ENCODE measurements at regions not wholly inside any gene's neighbourhood (a gene's known extent, or its start where the extent isn't known, plus 50 kb on each side); places are given as distances from the start of the nearest gene placed in this dataset.

- DNase-seq (ENCODE audit: low read depth, low spot score) = no peak
- no peak overlapping the region for H3K4me3 ChIP-seq (ENCODE audit: low read length)
Measured at GRCh38 chr7:51645255-51645654, 328.6 kb upstream of the COBL start.

DNA sequence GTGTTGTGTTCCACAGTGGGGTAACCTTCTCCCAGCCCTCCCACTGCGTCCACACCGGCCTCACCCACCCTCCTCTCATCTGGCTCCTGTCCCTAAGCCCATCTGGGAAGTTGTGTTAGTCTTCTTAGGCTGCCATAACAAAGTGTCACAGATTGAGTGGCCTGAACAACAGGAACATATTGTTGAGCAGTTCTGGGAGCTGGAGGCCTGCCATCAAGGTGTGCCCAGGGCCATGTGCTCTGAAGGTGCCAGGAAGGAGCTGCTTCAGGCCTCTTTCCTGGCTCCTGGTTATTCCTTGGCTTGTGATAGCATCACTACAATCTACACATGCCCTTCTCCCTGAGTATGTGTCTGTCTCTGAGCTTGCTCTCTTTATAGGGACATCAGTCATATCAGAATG is 327.6 kb upstream of the COBL start:
- no peak overlapping the region for H3K4me3 ChIP-seq (ENCODE audit: low read length)
- no peak for DNase-seq (ENCODE audit: low read depth, low spot score)

GRCh38 chr7:51640841-51641240 is 324.2 kb upstream of the COBL start:
- H3K4me3 ChIP-seq (ENCODE audit: low read length) = no peak overlapping the region
- DNase-seq (ENCODE audit: low read depth, low spot score) = no peak

GRCh38 chr7:51639661-51640334 is 323.2 kb upstream of the COBL start:
- H3K4me3 ChIP-seq (ENCODE audit: low read length) = no peak overlapping the region
- no peak for DNase-seq (ENCODE audit: low read depth, low spot score)

DNA sequence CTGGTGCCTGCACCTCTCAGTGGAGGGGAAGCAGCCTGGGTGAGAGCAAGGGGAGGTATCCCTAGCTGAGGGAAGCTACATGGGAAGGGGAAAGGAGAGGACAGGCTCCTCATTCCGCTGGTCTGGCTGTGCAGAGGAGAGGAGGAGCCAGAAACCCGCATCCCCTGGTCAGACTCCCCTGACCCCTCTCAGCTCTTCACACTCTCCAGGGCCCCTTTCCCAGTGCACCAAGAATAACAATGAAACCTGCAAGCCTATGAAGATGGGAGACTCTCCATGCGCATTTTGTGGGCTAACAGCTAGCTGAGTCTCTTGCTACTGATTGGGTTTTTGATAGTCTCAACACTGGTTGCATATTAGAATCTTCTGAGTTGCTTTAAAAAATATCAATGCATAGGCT is 319.9 kb upstream of the COBL start:
- H3K4me3 ChIP-seq (ENCODE audit: low read length) = no peak overlapping the region
- no peak for DNase-seq (ENCODE audit: low read depth, low spot score)

DNA sequence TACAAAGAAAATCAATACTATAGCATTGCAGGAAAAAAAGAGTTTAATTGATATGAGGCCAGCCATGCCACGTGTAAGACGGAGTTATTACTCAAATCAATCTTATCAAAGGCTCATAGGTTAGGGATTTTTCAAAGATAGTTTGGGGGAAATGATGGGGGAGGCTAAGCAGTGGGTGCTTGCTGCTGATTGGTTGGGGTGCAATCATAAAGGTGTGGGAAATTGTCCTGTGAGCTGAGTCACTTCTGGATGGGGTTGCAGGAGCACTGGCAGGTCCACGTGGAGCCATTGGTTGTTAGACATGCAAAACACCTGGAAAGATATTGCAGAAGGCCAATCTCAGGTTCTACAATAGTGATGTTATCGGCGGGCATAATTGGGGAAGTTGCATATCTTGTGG is 319.2 kb upstream of the COBL start:
- no peak for DNase-seq (ENCODE audit: low read depth, low spot score)
- H3K4me3 ChIP-seq (ENCODE audit: low read length) = no peak overlapping the region

- no peak for DNase-seq (ENCODE audit: low read depth, low spot score)
Measured at GRCh38 chr7:51634538-51634937, 317.9 kb upstream of the COBL start.

DNA sequence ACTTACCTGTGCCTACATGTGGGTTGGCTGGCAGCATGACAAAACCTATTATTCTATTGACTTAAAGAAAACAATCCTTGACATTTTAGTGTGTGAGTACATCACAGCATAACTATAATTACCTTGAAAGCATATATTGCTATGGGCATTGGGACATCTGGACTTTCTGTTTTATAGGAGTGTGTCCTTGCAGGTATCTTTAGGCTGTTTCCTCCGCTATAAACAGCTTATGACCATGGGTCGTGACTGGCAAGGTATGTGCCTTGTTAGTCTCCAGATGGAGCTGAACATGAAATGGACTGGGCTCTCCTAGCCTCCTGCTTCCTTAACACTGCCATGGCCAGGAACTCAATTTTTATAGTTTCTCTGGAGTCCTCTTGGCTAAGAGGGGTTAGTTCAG is 317.4 kb upstream of the COBL start:
- no peak overlapping the region for H3K4me3 ChIP-seq (ENCODE audit: low read length)
- no peak for DNase-seq (ENCODE audit: low read depth, low spot score)

More at GRCh38 chr7:51634538-51634937, 317.9 kb upstream of the COBL start:
- no peak overlapping the region for H3K4me3 ChIP-seq (ENCODE audit: low read length)

DNA sequence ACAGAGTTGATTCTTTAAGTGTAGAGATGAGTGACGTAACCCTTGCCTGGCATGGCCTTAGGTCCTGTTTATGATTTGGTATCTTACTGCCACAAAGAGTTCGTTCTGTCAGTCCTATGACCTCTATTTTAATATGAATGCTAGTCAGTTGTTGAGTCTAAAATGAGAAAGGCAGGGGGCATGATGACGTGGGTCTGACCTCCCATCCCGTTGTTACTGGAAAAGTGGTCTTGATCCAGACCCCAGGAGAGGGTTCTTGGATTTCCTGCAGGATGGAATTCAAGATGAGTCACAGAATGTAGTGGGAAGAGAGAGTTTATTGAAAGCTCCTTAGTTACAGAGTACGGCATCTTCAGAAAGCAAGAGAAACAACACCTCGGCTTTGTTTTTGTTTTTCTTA is 317.0 kb upstream of the COBL start:
- DNase-seq (ENCODE audit: low read depth, low spot score) = no peak
- no peak overlapping the region for H3K4me3 ChIP-seq (ENCODE audit: low read length)

DNA sequence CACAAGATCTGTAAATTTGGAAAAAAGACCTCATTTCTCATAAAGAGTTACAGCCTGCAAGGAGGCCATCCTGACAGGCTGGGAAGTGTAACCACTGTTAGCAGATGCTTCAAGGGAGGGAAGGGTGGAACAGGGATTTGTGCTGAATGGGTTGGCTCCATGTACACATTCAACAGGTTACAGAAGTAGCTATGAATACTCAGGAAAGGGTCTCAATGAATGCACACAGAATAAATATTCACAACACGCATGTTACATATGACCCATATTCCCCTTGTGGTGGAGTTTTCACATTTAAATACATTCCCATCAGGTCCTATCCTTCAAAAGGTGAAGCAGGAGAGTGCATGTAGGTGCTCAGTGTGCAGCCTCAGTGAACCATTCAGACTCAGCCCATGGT is 316.4 kb upstream of the COBL start:
- DNase-seq (ENCODE audit: low read depth, low spot score) = no peak
- no peak overlapping the region for H3K4me3 ChIP-seq (ENCODE audit: low read length)

GRCh38 chr7:51630933-51631332 is 314.3 kb upstream of the COBL start:
- DNase-seq (ENCODE audit: low read depth, low spot score) = no peak
- no peak overlapping the region for H3K4me3 ChIP-seq (ENCODE audit: low read length)

DNA sequence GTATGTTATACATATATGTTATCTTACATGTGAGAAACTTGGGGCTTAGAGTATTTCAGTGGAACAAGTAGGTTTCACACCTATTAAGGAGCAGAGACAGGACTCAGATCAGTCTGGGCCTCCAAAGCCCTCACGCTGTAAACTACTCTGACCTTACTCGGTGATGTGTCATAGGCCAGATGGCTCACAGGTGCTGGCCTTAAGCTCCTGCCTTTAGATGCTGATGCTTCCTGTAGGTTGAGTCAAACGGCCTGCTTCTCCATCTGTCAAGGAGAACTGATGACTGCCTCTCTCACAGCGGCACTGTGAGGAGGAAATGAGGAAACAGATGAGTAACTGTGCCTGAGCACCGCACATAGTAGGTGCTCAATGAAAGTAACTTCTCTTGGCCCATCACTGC is 312.6 kb upstream of the COBL start:
- DNase-seq (ENCODE audit: low read depth, low spot score) = no peak
- no peak overlapping the region for H3K4me3 ChIP-seq (ENCODE audit: low read length)

DNA sequence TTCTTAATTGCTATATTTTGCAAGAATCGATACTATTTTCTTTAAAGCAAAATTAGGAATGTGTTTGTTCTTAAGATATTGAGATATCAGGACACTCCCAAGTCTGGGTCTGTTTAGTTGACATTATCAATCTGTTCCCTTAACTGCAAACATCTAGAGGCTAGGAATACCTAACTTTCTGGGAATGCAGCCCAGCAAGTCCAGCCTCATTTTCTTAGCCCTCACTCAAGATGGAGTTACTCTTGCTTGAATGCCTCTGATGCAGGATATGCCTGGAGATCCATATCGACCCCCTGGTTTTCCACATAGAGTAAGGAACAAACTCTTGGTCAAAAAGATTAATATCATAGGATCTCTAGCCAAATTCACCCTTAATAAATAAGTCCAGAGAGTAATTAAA is 305.3 kb upstream of the COBL start:
- H3K4me3 ChIP-seq (ENCODE audit: low read length) = no peak overlapping the region
- DNase-seq (ENCODE audit: low read depth, low spot score) = no peak

DNA sequence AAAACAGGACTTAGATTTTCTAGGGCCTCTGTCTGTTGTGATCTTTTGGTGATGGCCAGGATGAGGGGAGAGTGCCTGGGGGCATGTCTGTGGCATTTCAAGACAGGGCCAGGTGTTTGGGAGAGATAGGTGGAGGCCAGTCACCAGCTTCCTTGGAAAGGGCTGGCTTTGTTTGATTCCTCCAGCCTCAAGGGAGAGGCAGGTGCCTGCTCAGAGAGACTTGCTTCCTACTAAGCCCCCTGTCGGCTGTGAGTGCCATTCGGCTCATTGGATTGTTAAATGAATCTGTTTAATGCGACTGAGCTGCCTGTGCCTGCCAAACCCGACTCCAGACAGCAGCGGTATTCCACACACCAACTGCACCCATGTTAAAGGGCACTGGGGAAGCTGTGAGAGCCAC is 304.1 kb upstream of the COBL start:
- no peak overlapping the region for H3K4me3 ChIP-seq (ENCODE audit: low read length)
- no peak for DNase-seq (ENCODE audit: low read depth, low spot score)

- H3K4me3 ChIP-seq (ENCODE audit: low read length) = no peak overlapping the region
- no peak for DNase-seq (ENCODE audit: low read depth, low spot score)
Measured at GRCh38 chr7:51619880-51620279, 303.3 kb upstream of the COBL start.

GRCh38 chr7:51617686-51618085 is 301.1 kb upstream of the COBL start:
- DNase-seq (ENCODE audit: low read depth, low spot score) = no peak
- H3K4me3 ChIP-seq (ENCODE audit: low read length) = no peak overlapping the region

GRCh38 chr7:51613911-51614357 is 297.3 kb upstream of the COBL start:
- H3K4me3 ChIP-seq (ENCODE audit: low read length) = no peak overlapping the region
- DNase-seq (ENCODE audit: low read depth, low spot score) = no peak

- no peak overlapping the region for H3K4me3 ChIP-seq (ENCODE audit: low read length)
- DNase-seq (ENCODE audit: low read depth, low spot score) = no peak
Measured at GRCh38 chr7:51611937-51612336, 295.3 kb upstream of the COBL start.

DNA sequence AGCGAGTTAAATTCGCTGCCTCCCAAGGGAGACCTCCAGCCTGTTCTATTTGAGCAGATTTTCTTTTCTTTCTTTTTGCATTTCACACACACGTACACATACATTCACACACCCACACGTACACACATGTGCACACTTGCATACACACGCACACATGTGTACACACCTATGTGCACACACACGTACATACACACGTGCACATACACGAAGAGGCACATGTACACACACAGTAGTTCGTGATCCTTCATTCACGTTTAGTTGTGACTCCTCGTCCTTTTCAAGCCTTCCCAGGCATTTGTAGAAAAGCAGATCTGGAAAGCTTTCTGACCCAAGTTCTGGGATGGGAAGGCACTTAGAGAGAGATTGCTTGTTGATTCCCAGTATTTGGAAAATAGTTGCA is 290.8 kb upstream of the COBL start:
- no peak overlapping the region for H3K4me3 ChIP-seq (ENCODE audit: low read length)
- DNase-seq (ENCODE audit: low read depth, low spot score) = no peak

- no peak overlapping the region for H3K4me3 ChIP-seq (ENCODE audit: low read length)
- no peak for DNase-seq (ENCODE audit: low read depth, low spot score)
Measured at GRCh38 chr7:51606601-51607154, 290.1 kb upstream of the COBL start.

- no peak for DNase-seq (ENCODE audit: low read depth, low spot score)
- no peak overlapping the region for H3K4me3 ChIP-seq (ENCODE audit: low read length)
Measured at GRCh38 chr7:51602376-51602775, 285.8 kb upstream of the COBL start.
